Neural cell (in vitro differentiated cells): ENCODE measurements at regions not wholly inside any gene's neighbourhood (a gene's known extent, or its start where the extent isn't known, plus 50 kb on each side); places are given as distances from the start of the nearest gene placed in this dataset.

Experiments
- H2AFZ ChIP-seq: fragments of 200-600, 300-800 bp; sonication (generic), shearing (Covaris generic); 2 replicates; pipeline ENCODE4 v1.6.0; 2014; ENCODE audit warnings: low read depth, mild to moderate bottlenecking, antibody characterized with exemption, low read length, moderate library complexity
- H3F3A ChIP-seq: fragments of 200-600 bp; shearing (Covaris generic); 2 replicates; pipeline ENCODE4 v1.6.1; 2016; ENCODE audit warnings: mild to moderate bottlenecking, moderate library complexity, mixed read lengths, antibody characterized with exemption, low read length; ENCODE audit not compliant: insufficient read depth, poor library complexity, severe bottlenecking
- H3K27ac ChIP-seq: fragments of 200-600, 300-800 bp; sonication (generic), shearing (Covaris generic); 2 replicates; pipeline ENCODE4 v1.5.1; 2014; ENCODE audit warnings: mild to moderate bottlenecking, low read length, moderate library complexity
- H3K27me3 ChIP-seq: fragments of 300-800, 200-600 bp; sonication (generic), shearing (Covaris generic); 2 replicates; pipeline ENCODE4 v1.6.0; 2014; ENCODE audit warnings: mild to moderate bottlenecking, low read depth, low read length, moderate library complexity; ENCODE audit not compliant: insufficient read depth
- H3K36me3 ChIP-seq: fragments of 300-800, 200-600 bp; sonication (generic), shearing (Covaris generic); 2 replicates; pipeline ENCODE4 v1.5.1; 2014; ENCODE audit warnings: mild to moderate bottlenecking, antibody characterized with exemption, low read length, moderate library complexity; ENCODE audit not compliant: insufficient read depth
- H3K4me2 ChIP-seq: fragments of 300-800, 200-600 bp; sonication (generic), shearing (Covaris generic); 2 replicates; pipeline ENCODE4 v1.6.0; 2014; ENCODE audit warnings: mild to moderate bottlenecking, low read length
- H3K4me3 ChIP-seq: fragments of 300-800, 200-600 bp; sonication (generic), shearing (Covaris generic); 2 replicates; pipeline ENCODE4 v1.5.1; 2014; ENCODE audit warnings: mild to moderate bottlenecking, low read length, moderate library complexity
- H3K79me2 ChIP-seq: fragments of 200-600 bp; shearing (Covaris generic); replicated peaks from 2 replicates; pipeline ENCODE4 v1.6.0; 2014; ENCODE audit warnings: mild to moderate bottlenecking, low read length, moderate library complexity; ENCODE audit not compliant: insufficient read depth
- H3K9ac ChIP-seq: fragments of 300-800, 200-600 bp; sonication (generic), shearing (Covaris generic); 2 replicates; pipeline ENCODE4 v1.6.1; 2016; ENCODE audit warnings: mild to moderate bottlenecking, low read length, mixed read lengths
- H3K9me2 ChIP-seq: fragments of 200-600 bp; shearing (Covaris generic); 2 replicates; pipeline ENCODE4 v1.6.1; 2016; ENCODE audit warnings: mild to moderate bottlenecking, low read length, mixed read lengths; ENCODE audit not compliant: insufficient read depth
- H3K9me3 ChIP-seq: fragments of 200-600, 300-800 bp; sonication (generic), shearing (Covaris generic); 2 replicates; pipeline ENCODE4 v1.6.1; 2016; ENCODE audit warnings: mild to moderate bottlenecking, mixed run types, low read length, moderate library complexity, mixed read lengths
- H4K20me1 ChIP-seq: fragments of 200-600 bp; shearing (Covaris generic); 2 replicates; pipeline ENCODE4 v1.6.1; 2016; ENCODE audit warnings: mild to moderate bottlenecking, mixed run types; ENCODE audit not compliant: insufficient read depth
- EP300 ChIP-seq: fragments of 450-650 bp; conservative IDR thresholded peaks from 2 replicates; pipeline ENCODE4 v1.6.1; 2014; ENCODE audit warnings: antibody characterized with exemption, mild to moderate bottlenecking, moderate library complexity; ENCODE audit not compliant: poor library complexity, severe bottlenecking
- EZH2 ChIP-seq: fragments of 200-600, 300-800 bp; shearing (Covaris generic), sonication (generic); IDR thresholded peaks from 2 replicates; pipeline ENCODE4 v1.6.1; 2014; ENCODE audit warnings: antibody characterized with exemption, low read length, borderline replicate concordance, mild to moderate bottlenecking; ENCODE audit not compliant: insufficient read depth, poor library complexity, severe bottlenecking
- MXI1 ChIP-seq: fragments of 450-650 bp; conservative IDR thresholded peaks from 2 replicates; pipeline ENCODE4 v1.6.1; 2014; ENCODE audit warnings: antibody characterized with exemption, mild to moderate bottlenecking; ENCODE audit not compliant: poor library complexity, severe bottlenecking
- POLR2AphosphoS5 ChIP-seq: IDR thresholded peaks from 2 replicates; pipeline ENCODE4 v1.6.1; 2012
- RAD21 ChIP-seq: fragments of 450-650 bp; conservative IDR thresholded peaks from 2 replicates; pipeline ENCODE4 v1.6.1; 2014; ENCODE audit warnings: antibody characterized with exemption, mild to moderate bottlenecking, moderate library complexity
- SMC3 ChIP-seq: fragments of 450-650 bp; conservative IDR thresholded peaks from 2 replicates; pipeline ENCODE4 v1.6.1; 2014; ENCODE audit warnings: antibody characterized with exemption, mild to moderate bottlenecking, moderate library complexity; ENCODE audit not compliant: poor library complexity
- TAF1 ChIP-seq: IDR thresholded peaks from 2 replicates; pipeline ENCODE4 v1.6.1; 2012; ENCODE audit warnings: low read depth
- TF ChIP-seq, protein P1 (sequence below): IDR thresholded peaks from 2 replicates; pipeline ENCODE4 v1.6.1; 2012; ENCODE audit warnings: borderline replicate concordance
- TF ChIP-seq, protein P2 (sequence below): fragments of 450-650 bp; IDR thresholded peaks from 2 replicates; pipeline ENCODE4 v1.5.1; 2014; ENCODE audit warnings: antibody characterized with exemption, mild to moderate bottlenecking, moderate library complexity; ENCODE audit not compliant: poor library complexity, severe bottlenecking

DNA sequence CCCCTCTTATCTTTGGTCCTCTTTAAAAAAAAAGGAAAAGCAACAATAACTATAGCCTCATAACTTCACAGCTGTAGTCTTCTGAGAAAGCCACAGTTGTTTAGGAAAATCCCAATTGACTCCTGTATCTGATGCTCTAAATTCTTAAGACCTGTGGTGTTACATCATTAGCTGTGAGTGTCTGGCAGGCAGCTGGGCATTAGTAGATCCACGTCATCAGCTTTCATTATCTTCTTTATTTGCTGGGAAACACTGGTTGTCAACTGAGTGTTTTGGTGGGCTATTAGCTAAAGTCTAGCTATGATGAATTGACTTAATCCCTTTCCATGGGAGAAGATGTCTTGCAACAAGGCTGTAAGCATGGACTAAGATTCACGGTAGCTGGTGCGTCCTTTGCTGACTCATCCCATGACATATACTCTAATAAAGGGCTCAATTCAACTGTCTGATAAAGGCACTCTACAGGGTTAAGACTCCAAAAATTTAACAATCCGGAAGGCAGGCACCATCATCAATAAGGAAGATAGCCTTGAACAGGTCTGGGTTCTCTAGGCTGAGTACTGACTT lies 517.2 kb downstream of the PLCL1 start:
- H3K4me3 ChIP-seq, result no peak overlapping the region
- H3K79me2 ChIP-seq, result no peaks in the 10 kb centered on the region
- H3K9me2 ChIP-seq, result no peaks in the 10 kb centered on the region
- TF ChIP-seq EP300 (no peak), RAD21 (no peak), EZH2 (no peak), TAF1 (no peak), SMC3 (no peak), MXI1 (no peak), POLR2AphosphoS5 (no peak)
- TF ChIP-seq, protein P1, sequence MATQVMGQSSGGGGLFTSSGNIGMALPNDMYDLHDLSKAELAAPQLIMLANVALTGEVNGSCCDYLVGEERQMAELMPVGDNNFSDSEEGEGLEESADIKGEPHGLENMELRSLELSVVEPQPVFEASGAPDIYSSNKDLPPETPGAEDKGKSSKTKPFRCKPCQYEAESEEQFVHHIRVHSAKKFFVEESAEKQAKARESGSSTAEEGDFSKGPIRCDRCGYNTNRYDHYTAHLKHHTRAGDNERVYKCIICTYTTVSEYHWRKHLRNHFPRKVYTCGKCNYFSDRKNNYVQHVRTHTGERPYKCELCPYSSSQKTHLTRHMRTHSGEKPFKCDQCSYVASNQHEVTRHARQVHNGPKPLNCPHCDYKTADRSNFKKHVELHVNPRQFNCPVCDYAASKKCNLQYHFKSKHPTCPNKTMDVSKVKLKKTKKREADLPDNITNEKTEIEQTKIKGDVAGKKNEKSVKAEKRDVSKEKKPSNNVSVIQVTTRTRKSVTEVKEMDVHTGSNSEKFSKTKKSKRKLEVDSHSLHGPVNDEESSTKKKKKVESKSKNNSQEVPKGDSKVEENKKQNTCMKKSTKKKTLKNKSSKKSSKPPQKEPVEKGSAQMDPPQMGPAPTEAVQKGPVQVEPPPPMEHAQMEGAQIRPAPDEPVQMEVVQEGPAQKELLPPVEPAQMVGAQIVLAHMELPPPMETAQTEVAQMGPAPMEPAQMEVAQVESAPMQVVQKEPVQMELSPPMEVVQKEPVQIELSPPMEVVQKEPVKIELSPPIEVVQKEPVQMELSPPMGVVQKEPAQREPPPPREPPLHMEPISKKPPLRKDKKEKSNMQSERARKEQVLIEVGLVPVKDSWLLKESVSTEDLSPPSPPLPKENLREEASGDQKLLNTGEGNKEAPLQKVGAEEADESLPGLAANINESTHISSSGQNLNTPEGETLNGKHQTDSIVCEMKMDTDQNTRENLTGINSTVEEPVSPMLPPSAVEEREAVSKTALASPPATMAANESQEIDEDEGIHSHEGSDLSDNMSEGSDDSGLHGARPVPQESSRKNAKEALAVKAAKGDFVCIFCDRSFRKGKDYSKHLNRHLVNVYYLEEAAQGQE, result no peak
- TF ChIP-seq, protein P2, sequence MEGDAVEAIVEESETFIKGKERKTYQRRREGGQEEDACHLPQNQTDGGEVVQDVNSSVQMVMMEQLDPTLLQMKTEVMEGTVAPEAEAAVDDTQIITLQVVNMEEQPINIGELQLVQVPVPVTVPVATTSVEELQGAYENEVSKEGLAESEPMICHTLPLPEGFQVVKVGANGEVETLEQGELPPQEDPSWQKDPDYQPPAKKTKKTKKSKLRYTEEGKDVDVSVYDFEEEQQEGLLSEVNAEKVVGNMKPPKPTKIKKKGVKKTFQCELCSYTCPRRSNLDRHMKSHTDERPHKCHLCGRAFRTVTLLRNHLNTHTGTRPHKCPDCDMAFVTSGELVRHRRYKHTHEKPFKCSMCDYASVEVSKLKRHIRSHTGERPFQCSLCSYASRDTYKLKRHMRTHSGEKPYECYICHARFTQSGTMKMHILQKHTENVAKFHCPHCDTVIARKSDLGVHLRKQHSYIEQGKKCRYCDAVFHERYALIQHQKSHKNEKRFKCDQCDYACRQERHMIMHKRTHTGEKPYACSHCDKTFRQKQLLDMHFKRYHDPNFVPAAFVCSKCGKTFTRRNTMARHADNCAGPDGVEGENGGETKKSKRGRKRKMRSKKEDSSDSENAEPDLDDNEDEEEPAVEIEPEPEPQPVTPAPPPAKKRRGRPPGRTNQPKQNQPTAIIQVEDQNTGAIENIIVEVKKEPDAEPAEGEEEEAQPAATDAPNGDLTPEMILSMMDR, result no peak
- no peaks in the 10 kb centered on the region for H3F3A ChIP-seq
- no peaks in the 10 kb centered on the region for H3K9me3 ChIP-seq
- no peak overlapping the region for H2AFZ ChIP-seq
- H3K4me2 ChIP-seq, result no peak overlapping the region
- no peaks in the 10 kb centered on the region for H3K36me3 ChIP-seq
- no peak overlapping the region for H3K27ac ChIP-seq
- no peaks in the 10 kb centered on the region for H4K20me1 ChIP-seq
- H3K9ac ChIP-seq, result no peak overlapping the region
- no peaks in the 10 kb centered on the region for H3K27me3 ChIP-seq

DNA sequence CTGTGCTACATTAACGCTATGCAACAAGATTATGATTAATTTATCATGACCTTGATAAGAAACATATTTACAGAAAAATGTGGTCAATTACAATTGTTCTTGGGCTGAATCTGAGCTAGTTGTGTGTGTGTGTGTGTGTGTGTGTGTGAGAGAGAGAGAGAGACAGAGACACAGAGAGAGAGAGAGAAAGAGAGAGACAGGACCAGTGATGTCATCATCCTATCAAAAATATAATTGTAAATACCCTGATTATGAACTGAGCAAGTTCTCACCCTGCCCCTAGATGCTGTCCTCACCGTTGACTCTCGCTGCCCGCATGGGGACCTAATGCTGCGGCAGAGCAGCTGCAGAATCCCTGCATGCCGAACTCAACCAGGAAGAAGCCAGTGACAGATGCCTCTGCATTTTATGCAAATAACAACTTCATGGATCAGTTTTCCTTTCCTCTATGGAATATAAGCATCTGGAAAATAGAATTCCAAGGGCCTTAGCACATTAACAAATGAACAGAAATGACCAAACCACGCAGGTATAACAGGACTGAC lies 512.5 kb downstream of the PLCL1 start:
- Histone ChIP-seq H2AFZ (no peak overlapping the region), H3K27me3 (no peaks in the 10 kb centered on the region), H3K9ac (no peak overlapping the region), H4K20me1 (no peaks in the 10 kb centered on the region), H3K36me3 (no peaks in the 10 kb centered on the region), H3K27ac (no peak overlapping the region), H3K4me2 (no peak overlapping the region), H3K79me2 (no peaks in the 10 kb centered on the region), H3K4me3 (no peak overlapping the region), H3K9me3 (no peaks in the 10 kb centered on the region), H3K9me2 (no peaks in the 10 kb centered on the region), H3F3A (no peaks in the 10 kb centered on the region)
- TF ChIP-seq TAF1, result no peak
- TF ChIP-seq MXI1, result no peak
- no peak for TF ChIP-seq SMC3
- no peak for TF ChIP-seq EP300
- TF ChIP-seq, protein P2, result no peak
- no peak for TF ChIP-seq EZH2
- TF ChIP-seq POLR2AphosphoS5, result no peak
- no peak for TF ChIP-seq RAD21
- TF ChIP-seq, protein P1, result no peak
